ENCODE measurements at regions not wholly inside any gene's neighbourhood (a gene's known extent, or its start where the extent isn't known, plus 50 kb on each side); places are given as distances from the start of the nearest gene placed in this dataset.

GRCh38 chr16:5158494-5158893, 60.9 kb upstream of the EEF2KMT start:
- TF ChIP-seq EZH2 (IDR thresholded peaks at IDR 0.05; ENCODE audit: low read depth, unreplicated experiment) (no peak), CTCF (conservative IDR thresholded peaks at IDR 0.05; ENCODE audit: low read depth in 2 of 2) (no peak), POLR2AphosphoS5 (IDR thresholded peaks at IDR 0.05; ENCODE audit: low read depth) (no peak), REST (IDR thresholded peaks at IDR 0.05; ENCODE audit: unreplicated experiment) (no peak), EZH2phosphoT487 (IDR thresholded peaks at IDR 0.05; ENCODE audit: unreplicated experiment) (no peak), JUNB (IDR thresholded peaks at IDR 0.05; ENCODE audit: unreplicated experiment) (no peak), ZNF331 (CRISPR knock-in tag; IDR thresholded peaks at IDR 0.05; ENCODE audit: low read depth) (no peak), NANOG (IDR thresholded peaks at IDR 0.05; ENCODE audit: borderline replicate concordance) (no peak)
- TF ChIP-seq, protein P1, sequence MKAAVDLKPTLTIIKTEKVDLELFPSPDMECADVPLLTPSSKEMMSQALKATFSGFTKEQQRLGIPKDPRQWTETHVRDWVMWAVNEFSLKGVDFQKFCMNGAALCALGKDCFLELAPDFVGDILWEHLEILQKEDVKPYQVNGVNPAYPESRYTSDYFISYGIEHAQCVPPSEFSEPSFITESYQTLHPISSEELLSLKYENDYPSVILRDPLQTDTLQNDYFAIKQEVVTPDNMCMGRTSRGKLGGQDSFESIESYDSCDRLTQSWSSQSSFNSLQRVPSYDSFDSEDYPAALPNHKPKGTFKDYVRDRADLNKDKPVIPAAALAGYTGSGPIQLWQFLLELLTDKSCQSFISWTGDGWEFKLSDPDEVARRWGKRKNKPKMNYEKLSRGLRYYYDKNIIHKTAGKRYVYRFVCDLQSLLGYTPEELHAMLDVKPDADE (IDR thresholded peaks at IDR 0.05), result no peak
